ENCODE measurements at regions not wholly inside any gene's neighbourhood (a gene's known extent, or its start where the extent isn't known, plus 50 kb on each side); places are given as distances from the start of the nearest gene placed in this dataset.

DNA sequence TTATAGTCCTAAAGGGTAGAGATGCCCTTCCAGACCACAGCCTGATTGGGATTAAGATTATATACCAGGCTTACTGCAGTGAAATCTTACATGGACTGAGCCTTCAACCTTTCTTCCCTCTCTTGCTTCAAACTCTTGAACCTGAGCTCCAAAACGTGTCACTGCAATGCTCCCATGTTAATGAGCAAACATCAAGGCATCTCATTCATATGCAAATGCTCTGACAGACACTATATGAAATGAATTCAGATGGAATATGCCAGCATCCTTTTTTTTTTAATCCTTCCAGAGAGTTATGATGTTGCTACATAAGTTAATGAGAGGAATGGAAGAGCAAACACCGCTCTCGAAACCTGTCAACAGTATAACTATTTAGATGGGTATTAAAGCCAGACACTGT lies 611.9 kb upstream of the CDH11 start:
- H3F3A ChIP-seq (ENCODE audit: low read length, unreplicated experiment) = no peaks in the 10 kb centered on the region
- POLR2A ChIA-PET (ENCODE audit: unreplicated experiment) = no interaction called here
- no peak overlapping the region for H3K4me3 ChIP-seq (ENCODE audit: low read length)
- TF ChIP-seq EZH2 (IDR thresholded peaks at IDR 0.05; ENCODE audit: low read length, unreplicated experiment) (no peak), EZH2phosphoT487 (IDR thresholded peaks at IDR 0.05; ENCODE audit: borderline replicate concordance, low read length) (no peak)
- TF ChIP-seq, protein P1, sequence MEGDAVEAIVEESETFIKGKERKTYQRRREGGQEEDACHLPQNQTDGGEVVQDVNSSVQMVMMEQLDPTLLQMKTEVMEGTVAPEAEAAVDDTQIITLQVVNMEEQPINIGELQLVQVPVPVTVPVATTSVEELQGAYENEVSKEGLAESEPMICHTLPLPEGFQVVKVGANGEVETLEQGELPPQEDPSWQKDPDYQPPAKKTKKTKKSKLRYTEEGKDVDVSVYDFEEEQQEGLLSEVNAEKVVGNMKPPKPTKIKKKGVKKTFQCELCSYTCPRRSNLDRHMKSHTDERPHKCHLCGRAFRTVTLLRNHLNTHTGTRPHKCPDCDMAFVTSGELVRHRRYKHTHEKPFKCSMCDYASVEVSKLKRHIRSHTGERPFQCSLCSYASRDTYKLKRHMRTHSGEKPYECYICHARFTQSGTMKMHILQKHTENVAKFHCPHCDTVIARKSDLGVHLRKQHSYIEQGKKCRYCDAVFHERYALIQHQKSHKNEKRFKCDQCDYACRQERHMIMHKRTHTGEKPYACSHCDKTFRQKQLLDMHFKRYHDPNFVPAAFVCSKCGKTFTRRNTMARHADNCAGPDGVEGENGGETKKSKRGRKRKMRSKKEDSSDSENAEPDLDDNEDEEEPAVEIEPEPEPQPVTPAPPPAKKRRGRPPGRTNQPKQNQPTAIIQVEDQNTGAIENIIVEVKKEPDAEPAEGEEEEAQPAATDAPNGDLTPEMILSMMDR (conservative IDR thresholded peaks at IDR 0.05; ENCODE audit: low read depth, low read length) = no peak
- no peaks in the 10 kb centered on the region for H3K79me2 ChIP-seq (ENCODE audit: low read length)
- no peaks in the 10 kb centered on the region for H4K20me1 ChIP-seq (ENCODE audit: low read length)
- no peaks in the 10 kb centered on the region for H3K9me2 ChIP-seq (replicated peaks; ENCODE audit: low read length)
- H3K27ac ChIP-seq (ENCODE audit: low read length) = no peak overlapping the region
- no peaks in the 10 kb centered on the region for H3K4me1 ChIP-seq (ENCODE audit: insufficient read depth, low read length)
- no peak overlapping the region for H3K4me2 ChIP-seq (ENCODE audit: low read length)
- no peak overlapping the region for H2AFZ ChIP-seq (ENCODE audit: low read length)
- no peaks in the 10 kb centered on the region for H3K9me3 ChIP-seq (ENCODE audit: low read length)
- H3K9ac ChIP-seq (ENCODE audit: low read length) = no peak overlapping the region
- no peaks in the 10 kb centered on the region for H3K27me3 ChIP-seq (ENCODE audit: low read length)
- intact Hi-C loops (cut with micrococcal nuclease) = no loop called here
- ATAC-seq (no peak), DNase-seq (no peak)
- no TSS peak for BruUV-seq (replicated peaks)
- no peaks in the 10 kb centered on the region for H3K36me3 ChIP-seq (ENCODE audit: low read depth, low read length)
- CTCF ChIA-PET = no interaction called here

DNA sequence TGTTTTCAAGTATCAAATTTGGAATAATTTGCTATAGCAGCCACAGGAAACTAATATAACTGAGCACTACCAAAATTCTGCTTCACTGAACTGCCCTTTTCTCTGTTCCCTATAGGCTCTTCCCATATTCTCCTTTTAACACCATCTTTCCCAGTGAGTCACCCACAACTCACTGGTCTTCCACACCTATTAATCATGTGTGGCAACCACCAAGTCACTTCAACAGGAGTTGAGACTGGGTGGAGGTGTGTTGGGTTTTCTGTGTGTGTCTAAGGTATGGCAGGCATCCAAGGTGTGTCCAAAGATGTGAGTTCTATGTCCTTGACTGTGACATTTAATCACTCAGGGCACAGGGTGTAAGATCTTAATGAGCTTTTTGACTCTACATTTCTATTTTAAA lies 610.0 kb upstream of the CDH11 start:
- Histone ChIP-seq H3K9me3 (ENCODE audit: low read length) (no peaks in the 10 kb centered on the region), H3K9ac (ENCODE audit: low read length) (no peak overlapping the region), H3K27ac (ENCODE audit: low read length) (no peak overlapping the region), H3K4me3 (ENCODE audit: low read length) (no peak overlapping the region), H3K4me1 (ENCODE audit: insufficient read depth, low read length) (no peaks in the 10 kb centered on the region), H3K4me2 (ENCODE audit: low read length) (no peak overlapping the region), H3K27me3 (ENCODE audit: low read length) (no peaks in the 10 kb centered on the region), H3F3A (ENCODE audit: low read length, unreplicated experiment) (no peaks in the 10 kb centered on the region), H3K79me2 (ENCODE audit: low read length) (no peaks in the 10 kb centered on the region), H3K9me2 (replicated peaks; ENCODE audit: low read length) (no peaks in the 10 kb centered on the region), H3K36me3 (ENCODE audit: low read depth, low read length) (no peaks in the 10 kb centered on the region), H4K20me1 (ENCODE audit: low read length) (no peaks in the 10 kb centered on the region), H2AFZ (ENCODE audit: low read length) (no peak overlapping the region)
- ChIA-PET POLR2A (ENCODE audit: unreplicated experiment) (no interaction called here), CTCF (no interaction called here)
- ATAC-seq (peak; percentile 65), DNase-seq (peak; percentile 65)
- intact Hi-C loops (cut with micrococcal nuclease) = no loop called here
- no peak for TF ChIP-seq EZH2phosphoT487 (IDR thresholded peaks at IDR 0.05; ENCODE audit: borderline replicate concordance, low read length)
- no TSS peak for BruUV-seq (replicated peaks)

DNA sequence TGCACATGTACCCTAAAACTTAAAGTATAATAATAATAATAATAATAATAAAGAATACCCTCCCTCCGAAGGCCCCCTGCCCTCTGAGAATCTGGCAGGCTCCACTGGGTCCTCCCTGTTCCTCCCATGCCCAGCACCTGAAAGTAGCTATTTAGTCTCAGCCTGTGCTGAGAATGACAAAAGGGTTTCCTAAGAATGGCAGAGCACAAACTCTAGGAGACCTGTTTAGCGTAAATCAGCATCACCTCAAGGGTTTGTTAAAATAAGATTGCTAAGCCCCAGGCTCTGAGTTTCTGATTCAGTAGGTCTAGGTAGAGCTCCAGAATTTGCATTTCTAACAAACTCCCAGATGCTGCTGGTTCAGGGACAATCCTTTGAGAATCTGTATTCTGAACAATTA lies 606.8 kb upstream of the CDH11 start:
- H3K79me2 ChIP-seq (ENCODE audit: low read length) = no peaks in the 10 kb centered on the region
- H3K9me2 ChIP-seq (replicated peaks; ENCODE audit: low read length) = no peaks in the 10 kb centered on the region
- H3F3A ChIP-seq (ENCODE audit: low read length, unreplicated experiment) = no peaks in the 10 kb centered on the region
- TF ChIP-seq EZH2phosphoT487 (IDR thresholded peaks at IDR 0.05; ENCODE audit: borderline replicate concordance, low read length) (no peak), EZH2 (IDR thresholded peaks at IDR 0.05; ENCODE audit: low read length, unreplicated experiment) (no peak)
- TF ChIP-seq, protein P1 (conservative IDR thresholded peaks at IDR 0.05; ENCODE audit: low read depth, low read length) = no peak
- H4K20me1 ChIP-seq (ENCODE audit: low read length) = no peaks in the 10 kb centered on the region
- intact Hi-C loops (cut with micrococcal nuclease) = no loop called here
- H3K4me2 ChIP-seq (ENCODE audit: low read length) = no peak overlapping the region
- H3K36me3 ChIP-seq (ENCODE audit: low read depth, low read length) = no peaks in the 10 kb centered on the region
- ChIA-PET CTCF (no interaction called here), POLR2A (ENCODE audit: unreplicated experiment) (no interaction called here)
- H3K27me3 ChIP-seq (ENCODE audit: low read length) = no peaks in the 10 kb centered on the region
- no peak for DNase-seq
- H3K4me1 ChIP-seq (ENCODE audit: insufficient read depth, low read length) = peaks cover 15% of the 10 kb centered on the region
- H3K4me3 ChIP-seq (ENCODE audit: low read length) = no peak overlapping the region
- BruUV-seq (replicated peaks) = no TSS peak
- ATAC-seq = no peak
- H2AFZ ChIP-seq (ENCODE audit: low read length) = no peak overlapping the region
- no peaks in the 10 kb centered on the region for H3K9me3 ChIP-seq (ENCODE audit: low read length)
- H3K27ac ChIP-seq (ENCODE audit: low read length) = no peak overlapping the region
- H3K9ac ChIP-seq (ENCODE audit: low read length) = no peak overlapping the region
